ENCODE measurements at regions not wholly inside any gene's neighbourhood (a gene's known extent, or its start where the extent isn't known, plus 50 kb on each side); places are given as distances from the start of the nearest gene placed in this dataset.

DNA sequence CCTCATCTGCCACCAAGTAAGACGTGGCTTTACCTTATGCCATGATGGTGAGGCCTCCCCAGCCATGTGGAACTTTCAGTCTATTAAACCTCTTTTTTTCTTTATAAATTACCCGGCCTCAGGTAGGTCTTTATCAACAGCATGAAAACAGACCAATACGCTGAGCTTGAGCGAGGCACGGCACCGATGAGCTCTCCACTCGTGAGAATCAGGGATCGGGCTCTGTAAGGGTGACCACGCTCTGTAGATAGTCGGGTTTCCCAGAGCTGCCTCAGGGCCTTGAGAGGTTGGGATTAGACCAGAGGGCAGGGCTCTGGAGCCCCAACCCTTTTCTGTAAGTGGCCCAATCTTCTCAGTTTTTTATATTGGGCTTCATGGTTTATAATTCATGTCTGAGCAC, 360.3 kb upstream of the MYT1L start:
- intact Hi-C loops (cut with DNase I; ENCODE audit: low total_unique reads), result no loop called here
- H3K4me3 ChIP-seq (ENCODE audit: low read depth, poor library complexity, severe bottlenecking), result no peak overlapping the region
- no peak for TF ChIP-seq CTCF (IDR thresholded peaks at IDR 0.05)
- no peak for TF ChIP-seq POLR2A (IDR thresholded peaks at IDR 0.05)
- no peak for DNase-seq (ENCODE audit: low spot score in 2 of 2)
- WGBS, 2 donors, result 85 to 90% methylated on average over 10 of the region's 10 CpGs

DNA sequence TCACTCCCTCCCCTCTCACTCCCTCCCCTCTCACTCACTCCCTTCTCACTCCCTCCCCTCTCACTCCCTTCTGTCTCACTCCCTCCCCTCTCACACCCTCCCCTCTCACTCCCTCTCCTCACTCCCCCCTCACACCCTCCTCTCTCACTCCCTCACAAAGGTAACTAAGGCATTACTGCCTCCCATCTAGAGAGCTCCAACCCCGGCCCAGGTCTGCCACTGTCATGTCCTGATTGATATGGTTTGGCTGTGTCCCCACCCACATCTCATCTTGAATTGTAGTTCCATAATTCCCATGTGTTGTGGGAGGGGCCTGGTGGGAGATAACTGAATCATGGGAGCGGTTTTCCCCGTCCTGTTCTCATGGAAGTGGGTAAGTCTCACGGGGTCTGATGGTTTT, 359.9 kb upstream of the MYT1L start:
- intact Hi-C loops (cut with DNase I; ENCODE audit: low total_unique reads), result no loop called here
- DNase-seq (ENCODE audit: low spot score in 2 of 2), result no peak
- TF ChIP-seq CTCF (IDR thresholded peaks at IDR 0.05), result no peak
- no peak for TF ChIP-seq POLR2A (IDR thresholded peaks at IDR 0.05)
- H3K4me3 ChIP-seq (ENCODE audit: low read depth, poor library complexity, severe bottlenecking), result no peak overlapping the region
- 68 to 77% methylated on average over 4 of the region's 4 CpGs for whole genome bisulfite sequencing, 2 donors

- H3K4me3 ChIP-seq (ENCODE audit: low read depth, poor library complexity, severe bottlenecking), result no peak overlapping the region
- 85 to 91% methylated on average over 12 of the region's 12 CpGs for WGBS, 2 donors
- TF ChIP-seq POLR2A (IDR thresholded peaks at IDR 0.05) (no peak), CTCF (IDR thresholded peaks at IDR 0.05) (no peak)
- intact Hi-C loops (cut with DNase I; ENCODE audit: low total_unique reads), result no loop called here
- no peak for DNase-seq (ENCODE audit: low spot score in 2 of 2)
Observed at GRCh38 chr2:2689306-2689705, 358.2 kb upstream of the MYT1L start.

GRCh38 chr2:2688254-2688653, 357.2 kb upstream of the MYT1L start:
- DNase-seq (ENCODE audit: low spot score in 2 of 2), result no peak
- intact Hi-C loops (cut with DNase I; ENCODE audit: low total_unique reads), result no loop called here
- TF ChIP-seq CTCF (IDR thresholded peaks at IDR 0.05) (no peak), POLR2A (IDR thresholded peaks at IDR 0.05) (no peak)
- 62 to 64% methylated on average over 6 of the region's 6 CpGs for WGBS, 2 donors
- H3K4me3 ChIP-seq (ENCODE audit: low read depth, poor library complexity, severe bottlenecking), result no peak overlapping the region

GRCh38 chr2:2687745-2688144, 356.7 kb upstream of the MYT1L start:
- no peak overlapping the region for H3K4me3 ChIP-seq (ENCODE audit: low read depth, poor library complexity, severe bottlenecking)
- no peak for TF ChIP-seq POLR2A (IDR thresholded peaks at IDR 0.05)
- no peak for TF ChIP-seq CTCF (IDR thresholded peaks at IDR 0.05)
- intact Hi-C loops (cut with DNase I; ENCODE audit: low total_unique reads), result no loop called here
- WGBS, 2 donors, result 70 to 78% methylated on average over 5 of the region's 5 CpGs
- no peak for DNase-seq (ENCODE audit: low spot score in 2 of 2)

- WGBS, 2 donors, result 53 to 56% methylated on average over 9 of the region's 9 CpGs
- no peak for DNase-seq (ENCODE audit: low spot score in 2 of 2)
- intact Hi-C loops (cut with DNase I; ENCODE audit: low total_unique reads), result no loop called here
- H3K4me3 ChIP-seq (ENCODE audit: low read depth, poor library complexity, severe bottlenecking), result no peak overlapping the region
- TF ChIP-seq CTCF (IDR thresholded peaks at IDR 0.05) (no peak), POLR2A (IDR thresholded peaks at IDR 0.05) (no peak)
Observed at GRCh38 chr2:2686222-2686621, 355.1 kb upstream of the MYT1L start.

Measured in lower leg skin (tissue), 4 donors.